Endothelial cell of umbilical vein (primary cell): ENCODE measurements at regions not wholly inside any gene's neighbourhood (a gene's known extent, or its start where the extent isn't known, plus 50 kb on each side); places are given as distances from the start of the nearest gene placed in this dataset.

Experiments
- BruUV-seq: library from RNA; stranded (reverse); fragments of 400-500 nt; replicated peaks from 2 replicates; lab custom pipeline; 2021; lab: Mats Ljungman, UMichigan
- CTCF ChIA-PET: fragments of 300-600, 350-600 bp; sonication (Branson Sonifier 250); formaldehyde crosslinking; loops from one replicate; lab custom pipeline; 2021; ENCODE audit warnings: antibody characterized with exemption, inconsistent platforms; lab: Charles Lee
- POLR2A ChIA-PET: fragments of 300-600, 350-600 bp; sonication (Branson Sonifier 250); formaldehyde crosslinking; loops from one replicate; lab custom pipeline; 2021; ENCODE audit warnings: antibody characterized with exemption, inconsistent platforms; lab: Charles Lee
- DNase-seq: peaks from one replicate; pipeline ENCODE4 v3.0.0-alpha.2; 2011; ENCODE audit warnings: low read depth, low spot score
- FAIRE-seq: peaks from 2 replicates; lab custom pipeline; 2011; peaks lifted over from hg19 to GRCh38; lab: Jason Lieb, UNC
- H2AFZ ChIP-seq: 2 replicates; pipeline ENCODE4 v1.6.0; 2012; ENCODE audit warnings: low read depth, low read length, control low read depth, inconsistent platforms
- H3K27ac ChIP-seq: 2 replicates; pipeline ENCODE4 v1.5.1; 2011; ENCODE audit warnings: low read depth, mild to moderate bottlenecking, control low read depth, low read length, moderate library complexity; ENCODE audit not compliant: insufficient read depth
- H3K27me3 ChIP-seq, 2 experiments: 2 replicates each; pipeline versions ENCODE4 v1.6.0 to v1.6.1; 2011; ENCODE audit warnings: low read length in 2 of 2, mixed read lengths in 1 of 2; ENCODE audit not compliant: control insufficient read depth in 2 of 2, insufficient read depth in 2 of 2
- H3K36me3 ChIP-seq, 2 experiments: 2 replicates in 1 of 2; 3 replicates in 1 of 2; pipeline ENCODE4 v1.5.1; 2011; ENCODE audit warnings: low read length in 2 of 2, mild to moderate bottlenecking in 1 of 2, moderate library complexity in 1 of 2; ENCODE audit not compliant: control insufficient read depth in 2 of 2, insufficient read depth in 2 of 2; ENCODE audit errors: extremely low read depth in 1 of 2
- H3K4me1 ChIP-seq: 3 replicates; pipeline ENCODE4 v1.5.1; 2011; ENCODE audit warnings: mild to moderate bottlenecking, low read length; ENCODE audit not compliant: control insufficient read depth, insufficient read depth; ENCODE audit errors: extremely low read depth
- H3K4me2 ChIP-seq: 2 replicates; pipeline ENCODE4 v1.6.1; 2011; ENCODE audit warnings: low read length, control low read depth, mixed read lengths; ENCODE audit not compliant: insufficient read depth
- H3K4me3 ChIP-seq, 3 experiments: fragments of 200-600 bp in 1 of 3; sonication (generic), shearing (Covaris generic) in 1 of 3; replicated peaks in 1 of 3; 2 replicates each; pipeline ENCODE4 v1.5.1; 2011 to 2016; ENCODE audit warnings: control low read depth in 3 of 3, low read length in 3 of 3, mild to moderate bottlenecking in 2 of 3, inconsistent platforms in 1 of 3, low read depth in 1 of 3, moderate library complexity in 1 of 3; ENCODE audit not compliant: insufficient read depth in 1 of 3
- H3K79me2 ChIP-seq: 2 replicates; pipeline ENCODE4 v1.6.0; 2012; ENCODE audit warnings: low read length, inconsistent platforms; ENCODE audit not compliant: control insufficient read depth, insufficient read depth
- H3K9ac ChIP-seq: replicated peaks from 2 replicates; pipeline ENCODE3; 2011; ENCODE audit warnings: low read length, control low read depth; ENCODE audit not compliant: insufficient read depth; ENCODE audit errors: extremely low read depth
- H3K9me1 ChIP-seq: replicated peaks from 3 replicates; pipeline ENCODE4 v1.6.0; 2011; ENCODE audit warnings: mild to moderate bottlenecking, low read length; ENCODE audit not compliant: control insufficient read depth, insufficient read depth; ENCODE audit errors: extremely low read depth
- H3K9me3 ChIP-seq: replicated peaks from 2 replicates; pipeline ENCODE4 v1.5.1; 2012; ENCODE audit warnings: low read length, inconsistent platforms; ENCODE audit not compliant: control insufficient read depth, insufficient read depth
- H4K20me1 ChIP-seq: replicated peaks from 2 replicates; pipeline ENCODE3; 2011; ENCODE audit warnings: mild to moderate bottlenecking, low read length; ENCODE audit not compliant: control insufficient read depth, insufficient read depth; ENCODE audit errors: extremely low read depth
- EZH2 ChIP-seq: IDR thresholded peaks from 2 replicates; pipeline ENCODE4 v1.6.1; 2012; ENCODE audit warnings: borderline replicate concordance, low read depth, mild to moderate bottlenecking, moderate library complexity, low read length, inconsistent platforms; ENCODE audit not compliant: severe bottlenecking
- FOS ChIP-seq: IDR thresholded peaks from 2 replicates; pipeline ENCODE4 v1.6.1; 2011; ENCODE audit warnings: mild to moderate bottlenecking, low read length, moderate library complexity, borderline replicate concordance; ENCODE audit not compliant: insufficient read depth
- GATA2 ChIP-seq: IDR thresholded peaks from 2 replicates; pipeline ENCODE4 v1.7.0; 2011; ENCODE audit warnings: low read depth, mild to moderate bottlenecking, moderate library complexity, mixed read lengths, low read length; ENCODE audit not compliant: insufficient read length, insufficient read depth
- JUN ChIP-seq: IDR thresholded peaks from 2 replicates; pipeline ENCODE4 v1.6.1; 2011; ENCODE audit warnings: borderline replicate concordance, low read depth; ENCODE audit not compliant: insufficient read length, insufficient read depth
- MYC ChIP-seq: IDR thresholded peaks from one replicate; pipeline ENCODE4 v1.6.1; 2011; ENCODE audit warnings: mild to moderate bottlenecking, low read depth, low read length
- POLR2A ChIP-seq: IDR thresholded peaks from 2 replicates; pipeline ENCODE4 v1.6.1; 2012; ENCODE audit warnings: low read depth, mild to moderate bottlenecking, control low read depth, low read length
- POLR2AphosphoS5 ChIP-seq: IDR thresholded peaks from 2 replicates; pipeline ENCODE4 v1.6.1; 2012; ENCODE audit warnings: low read depth, mild to moderate bottlenecking, control low read depth, low read length, moderate library complexity; ENCODE audit not compliant: insufficient read depth
- dilution Hi-C: fragments of 300-500 bp; cut with MboI; formaldehyde crosslinking; loops from one replicate; pipeline ENCODE4 v1.15.0; 2019; ENCODE audit warnings: low sequenced_read_pairs; ENCODE audit not compliant: extremely low pct_ligation_motif_present
- intact Hi-C: fragments of 100-400 bp; cut with micrococcal nuclease; formaldehyde crosslinking; loops from one replicate; pipeline ENCODE4 v1.10.0; 2022
- TF ChIP-seq, protein P1 (sequence below): IDR thresholded peaks from 2 replicates; pipeline ENCODE4 v1.6.1; 2011; ENCODE audit not compliant: insufficient read depth, insufficient read length
- TF ChIP-seq, protein P2 (sequence below), 2 donors: IDR thresholded peaks; 1 replicate in 1 of 2; 2 replicates in 1 of 2; pipeline ENCODE4 v1.5.1; 2011; ENCODE audit warnings: low read length in 2 of 2, mild to moderate bottlenecking in 2 of 2, moderate library complexity in 2 of 2, control low read depth in 1 of 2, inconsistent platforms in 1 of 2, low read depth in 1 of 2; ENCODE audit not compliant: insufficient read depth in 1 of 2; ENCODE audit errors: extremely low read depth in 1 of 2

DNA sequence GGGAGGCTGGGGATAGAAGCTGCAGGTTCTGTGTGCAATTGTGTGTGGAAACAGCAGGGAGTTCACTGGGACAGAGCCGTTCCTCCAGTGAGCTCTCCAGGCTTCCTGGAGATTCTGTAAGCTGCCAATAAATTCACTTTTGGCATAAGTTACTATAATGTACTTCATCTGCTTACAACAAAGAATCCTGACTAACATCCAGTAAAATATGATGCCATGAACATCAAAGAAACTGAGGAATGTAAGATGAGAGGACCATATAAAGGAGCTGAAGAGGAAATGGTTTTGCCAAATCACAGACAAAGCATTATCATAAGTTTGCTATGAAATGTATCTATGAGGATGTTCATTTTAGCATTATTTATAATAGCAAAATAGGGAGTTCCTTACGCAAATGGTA, 175.3 kb downstream of the KCNE4 start:
- Histone ChIP-seq H3K79me2 (no peaks in the 10 kb centered on the region), H3K27me3 (no peaks in the 10 kb centered on the region), H3K9me3 (no peaks in the 10 kb centered on the region), H3K4me3 (no peak overlapping the region), H4K20me1 (no peaks in the 10 kb centered on the region), H3K4me1 (no peaks in the 10 kb centered on the region), H3K36me3 (no peaks in the 10 kb centered on the region), H3K27ac (no peak overlapping the region), H2AFZ (no peak overlapping the region), H3K9ac (no peak overlapping the region), H3K4me2 (no peak overlapping the region), H3K9me1 (no peaks in the 10 kb centered on the region)
- intact Hi-C loops (no loop called here), dilution Hi-C loops (no loop called here)
- TF ChIP-seq POLR2A (no peak), JUN (no peak), EZH2 (no peak)
- TF ChIP-seq, protein P1, sequence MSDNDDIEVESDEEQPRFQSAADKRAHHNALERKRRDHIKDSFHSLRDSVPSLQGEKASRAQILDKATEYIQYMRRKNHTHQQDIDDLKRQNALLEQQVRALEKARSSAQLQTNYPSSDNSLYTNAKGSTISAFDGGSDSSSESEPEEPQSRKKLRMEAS = no peak
- POLR2A ChIA-PET = no interaction called here
- FAIRE-seq = no peak
- DNase-seq = no peak
- CTCF ChIA-PET = interaction anchor here (1.2 kb wide), 1 partner anchor 9 kb away, joined by 3 read pairs; no protein-coding TSS in a partner anchor
- no TSS peak for BruUV-seq

DNA sequence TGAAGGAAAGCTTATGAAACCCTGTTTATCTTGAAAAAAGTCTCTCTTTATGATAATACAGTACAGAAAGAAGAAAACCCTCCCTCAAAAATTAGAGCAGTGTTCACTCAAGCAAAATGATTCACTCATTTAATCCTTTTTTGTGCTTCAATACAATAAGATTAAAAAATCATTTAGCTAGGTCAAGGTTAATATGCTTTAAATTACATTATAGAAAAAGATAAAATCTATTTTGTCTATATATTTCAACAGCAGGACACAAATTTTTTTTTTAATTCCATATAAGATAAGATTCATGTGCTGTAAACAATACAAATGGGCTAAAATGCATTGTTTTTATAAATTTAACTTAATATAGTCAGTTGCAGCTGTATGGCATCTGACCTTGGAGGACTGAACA, 176.9 kb downstream of the KCNE4 start:
- ChIA-PET POLR2A (no interaction called here), CTCF (no interaction called here)
- Histone ChIP-seq H3K36me3 (no peaks in the 10 kb centered on the region), H2AFZ (no peak overlapping the region), H3K4me1 (no peaks in the 10 kb centered on the region), H3K79me2 (no peaks in the 10 kb centered on the region), H3K9ac (no peak overlapping the region), H3K27me3 (no peaks in the 10 kb centered on the region), H3K9me1 (no peaks in the 10 kb centered on the region), H3K4me2 (no peak overlapping the region), H3K4me3 (no peak overlapping the region), H4K20me1 (no peaks in the 10 kb centered on the region), H3K27ac (no peak overlapping the region), H3K9me3 (no peaks in the 10 kb centered on the region)
- intact Hi-C loops = no loop called here
- TF ChIP-seq FOS = no peak
- no peak for TF ChIP-seq POLR2A
- TF ChIP-seq, protein P2, sequence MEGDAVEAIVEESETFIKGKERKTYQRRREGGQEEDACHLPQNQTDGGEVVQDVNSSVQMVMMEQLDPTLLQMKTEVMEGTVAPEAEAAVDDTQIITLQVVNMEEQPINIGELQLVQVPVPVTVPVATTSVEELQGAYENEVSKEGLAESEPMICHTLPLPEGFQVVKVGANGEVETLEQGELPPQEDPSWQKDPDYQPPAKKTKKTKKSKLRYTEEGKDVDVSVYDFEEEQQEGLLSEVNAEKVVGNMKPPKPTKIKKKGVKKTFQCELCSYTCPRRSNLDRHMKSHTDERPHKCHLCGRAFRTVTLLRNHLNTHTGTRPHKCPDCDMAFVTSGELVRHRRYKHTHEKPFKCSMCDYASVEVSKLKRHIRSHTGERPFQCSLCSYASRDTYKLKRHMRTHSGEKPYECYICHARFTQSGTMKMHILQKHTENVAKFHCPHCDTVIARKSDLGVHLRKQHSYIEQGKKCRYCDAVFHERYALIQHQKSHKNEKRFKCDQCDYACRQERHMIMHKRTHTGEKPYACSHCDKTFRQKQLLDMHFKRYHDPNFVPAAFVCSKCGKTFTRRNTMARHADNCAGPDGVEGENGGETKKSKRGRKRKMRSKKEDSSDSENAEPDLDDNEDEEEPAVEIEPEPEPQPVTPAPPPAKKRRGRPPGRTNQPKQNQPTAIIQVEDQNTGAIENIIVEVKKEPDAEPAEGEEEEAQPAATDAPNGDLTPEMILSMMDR (IDR thresholded peaks at IDR 0.05; ENCODE audit: extremely low read depth in 1 of 2, insufficient read depth in 1 of 2, low read depth in 1 of 2, low read length in 2 of 2) = no peak
- TF ChIP-seq, protein P1 = no peak
- TF ChIP-seq GATA2 = no peak
- TF ChIP-seq MYC = no peak
- TF ChIP-seq POLR2AphosphoS5 = no peak
- TF ChIP-seq JUN = no peak
- TF ChIP-seq EZH2 = no peak
- FAIRE-seq (no peak), DNase-seq (no peak)
- no TSS peak for BruUV-seq
- dilution Hi-C loops = no loop called here
